HG02642 (cell line): ENCODE measurements at regions not wholly inside any gene's neighbourhood (a gene's known extent, or its start where the extent isn't known, plus 50 kb on each side); places are given as distances from the start of the nearest gene placed in this dataset.

Experiments
- ATAC-seq: cut with Tn5 transposase; IDR thresholded peaks from one replicate; pipeline ENCODE4 v1.9.1; 2021; ENCODE audit warnings: mild to moderate bottlenecking; ENCODE audit not compliant: unreplicated experiment, poor library complexity

DNA sequence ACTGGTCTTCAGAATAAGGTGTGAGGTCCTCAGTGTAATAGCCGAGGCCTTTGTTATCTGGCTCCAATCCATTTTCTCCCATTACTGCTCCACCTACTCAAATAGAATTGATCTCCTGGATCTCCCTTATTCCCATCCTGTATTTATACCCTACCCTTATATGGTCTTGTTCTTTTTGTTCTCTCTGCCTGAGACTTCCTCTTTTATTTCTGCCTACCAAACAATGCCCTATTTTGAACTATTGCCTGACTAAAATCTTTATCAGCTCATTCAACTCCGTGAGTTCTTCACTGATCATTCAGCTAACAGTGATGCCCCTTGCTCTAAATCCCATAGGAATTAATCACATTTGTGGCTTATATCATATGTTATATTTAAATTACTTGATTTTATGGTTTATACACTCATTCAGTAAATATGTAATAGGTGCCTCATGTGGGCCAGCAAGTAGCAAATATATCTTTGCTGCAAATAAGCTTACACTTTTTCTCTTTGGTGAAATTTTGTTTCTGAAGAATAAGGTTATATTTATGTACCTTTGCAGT is 417.5 kb upstream of the MEF2C start:
- no peak for ATAC-seq

DNA sequence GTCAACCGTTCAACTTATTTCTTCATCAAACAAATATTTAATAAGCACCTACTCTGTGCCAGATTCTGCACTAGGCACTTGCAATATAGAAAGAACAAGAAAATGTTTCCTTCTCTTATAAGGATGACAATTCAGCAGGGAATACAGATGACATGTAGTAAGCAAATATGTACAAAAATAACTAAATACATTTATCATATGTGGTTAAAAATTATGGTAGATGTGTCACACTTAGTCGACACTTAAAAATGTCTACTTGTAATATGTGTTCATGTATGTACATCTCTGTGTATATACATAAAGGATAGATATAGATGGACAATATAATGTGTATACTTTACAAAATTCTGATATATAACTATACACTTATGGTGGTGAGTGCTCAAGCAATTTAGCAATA is 417.0 kb upstream of the MEF2C start:
- no peak for ATAC-seq

DNA sequence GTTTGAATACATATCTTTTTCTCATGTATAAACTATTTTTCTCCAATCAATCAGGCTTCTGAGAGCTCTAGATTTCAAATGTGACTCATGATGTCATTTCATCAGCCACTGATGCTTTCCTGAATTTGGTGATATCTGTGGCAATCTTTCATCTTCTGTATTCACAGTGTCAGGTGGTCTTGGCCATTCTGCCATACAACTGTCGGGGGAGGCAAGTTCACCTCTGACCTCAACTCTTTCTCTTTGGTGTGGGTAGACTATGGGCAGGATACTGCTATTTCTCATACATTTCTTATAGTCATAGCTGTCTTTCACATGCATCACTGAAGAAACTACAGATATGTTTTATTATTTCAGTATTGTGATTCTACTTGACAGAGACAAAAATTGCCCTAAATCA is 414.1 kb upstream of the MEF2C start:
- ATAC-seq: no peak

DNA sequence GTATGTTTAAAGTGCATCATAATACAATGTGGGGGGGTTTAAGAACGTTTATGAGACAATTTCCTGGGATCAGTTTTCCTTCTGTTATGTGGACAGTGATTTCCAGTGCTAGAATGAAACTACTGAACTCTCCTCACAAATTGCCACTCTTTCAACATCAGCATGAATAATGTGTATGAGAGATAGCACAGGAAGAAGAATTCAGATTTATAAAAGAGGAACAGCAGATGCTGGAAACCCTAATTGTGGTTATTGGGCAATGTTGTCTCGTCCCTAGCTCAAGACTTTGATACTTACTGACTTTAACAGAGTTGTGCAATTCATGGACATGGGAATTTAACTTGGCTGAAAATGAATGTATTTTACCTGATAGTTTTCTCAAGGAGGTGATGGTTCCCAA is 410.8 kb upstream of the MEF2C start:
- no peak for ATAC-seq

DNA sequence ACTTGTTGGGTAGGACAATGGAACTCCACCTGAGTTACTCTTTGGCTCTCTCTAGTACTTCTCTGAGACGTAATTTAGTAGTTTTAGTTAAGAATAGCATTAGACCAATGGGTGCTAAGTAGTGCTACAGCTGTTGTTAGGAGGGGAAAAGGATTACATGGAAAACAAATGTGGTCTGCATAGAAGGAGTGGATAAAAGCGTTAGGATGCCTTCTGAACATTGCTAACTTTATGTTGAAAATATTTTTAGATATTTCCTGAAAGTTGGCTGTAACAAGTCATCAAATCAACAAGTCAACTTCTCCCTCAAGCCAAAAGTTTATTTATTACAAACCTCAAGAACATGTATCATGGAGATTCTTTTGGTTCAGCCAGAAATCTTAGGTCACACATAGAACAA is 409.5 kb upstream of the MEF2C start:
- no peak for ATAC-seq

DNA sequence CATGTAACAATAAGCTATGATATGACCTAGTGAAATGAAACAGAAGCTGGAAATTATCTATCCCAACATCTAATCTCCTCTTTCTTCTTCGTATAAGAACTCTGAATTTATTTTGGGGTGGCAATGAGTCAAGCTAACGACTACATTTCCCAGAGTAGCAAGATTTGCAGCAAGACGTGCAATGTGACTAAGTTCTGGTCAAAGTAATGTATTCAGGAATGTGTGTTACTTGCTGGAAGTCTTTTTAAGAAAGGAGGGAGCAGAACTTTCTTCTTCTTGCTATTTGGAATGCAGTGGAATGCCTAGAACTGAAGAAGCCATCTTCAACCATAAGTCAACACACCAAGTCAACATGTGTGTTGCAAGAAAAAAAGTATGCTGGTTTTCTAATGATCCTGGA is 406.6 kb upstream of the MEF2C start:
- no peak for ATAC-seq

DNA sequence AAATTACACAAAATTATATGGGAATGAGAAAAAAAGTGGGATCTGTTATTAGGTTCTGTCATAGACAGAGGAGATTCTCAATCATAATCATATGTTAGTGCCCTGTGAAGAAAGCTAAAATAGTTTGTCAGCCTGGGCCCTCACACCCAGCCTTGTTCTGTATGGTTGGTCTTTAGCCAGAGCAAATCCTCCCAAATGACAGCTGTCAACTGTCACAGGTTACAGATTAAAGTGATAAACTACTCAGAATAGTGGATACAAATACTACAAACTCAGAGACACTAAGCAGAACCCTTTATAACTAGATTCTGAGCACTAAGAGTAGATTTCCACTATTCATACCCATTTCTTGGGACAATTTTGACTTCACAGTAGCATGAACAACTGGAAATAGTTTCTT is 405.0 kb upstream of the MEF2C start:
- ATAC-seq: no peak

DNA sequence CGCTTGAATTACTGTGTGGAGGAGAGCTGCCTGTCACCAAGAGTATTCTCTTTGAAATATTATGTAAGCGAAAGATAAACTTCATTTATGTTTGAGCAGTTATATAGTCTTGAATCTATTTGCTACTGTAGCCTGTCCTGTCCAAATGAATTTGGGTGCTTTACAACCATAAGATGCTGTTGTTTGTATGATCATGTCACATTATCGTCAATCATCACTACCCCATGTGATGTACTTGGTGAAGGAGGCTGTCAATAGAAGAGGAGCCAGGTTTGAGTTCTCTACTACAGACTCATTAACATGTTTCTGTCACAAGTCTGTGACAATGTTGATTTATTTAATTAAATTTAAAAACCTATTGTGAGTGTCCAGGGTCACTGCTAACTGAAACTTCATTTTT is 403.3 kb upstream of the MEF2C start:
- ATAC-seq: no peak

DNA sequence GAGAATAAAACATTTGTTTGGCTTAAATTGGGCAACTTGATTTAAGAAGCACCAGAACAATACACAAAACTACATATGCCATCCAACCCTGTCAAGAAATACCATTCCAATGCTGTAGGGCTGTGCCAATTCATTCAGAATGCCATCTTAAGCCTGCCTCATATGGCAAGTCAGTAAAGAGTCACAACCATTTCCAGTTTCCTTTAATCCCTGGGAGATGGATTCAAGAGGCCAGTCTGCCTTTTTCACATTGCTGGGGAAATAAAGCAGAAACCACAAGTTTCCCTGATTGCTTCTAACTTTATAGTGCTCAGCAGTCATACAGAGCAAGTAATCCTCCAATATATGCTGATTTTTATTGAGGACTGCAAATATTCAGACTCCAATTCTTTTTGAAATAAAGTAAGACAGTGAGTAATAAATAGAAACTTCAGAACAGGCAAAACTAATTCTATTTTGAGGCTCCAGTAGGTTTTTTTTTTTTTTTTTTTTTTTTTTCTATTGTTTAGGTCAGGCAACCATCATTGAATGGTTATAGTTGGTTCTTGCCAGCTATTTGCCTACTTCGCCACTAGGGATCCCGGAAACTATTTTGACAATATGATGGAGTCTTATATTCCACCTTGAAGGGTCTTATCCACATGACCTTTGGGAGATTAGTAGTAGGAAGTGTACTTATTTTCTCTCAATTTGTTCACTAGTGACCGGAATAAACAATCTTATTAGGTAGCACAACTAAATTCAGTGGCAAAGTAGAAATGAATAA is 400.9 kb upstream of the MEF2C start:
- ATAC-seq: no peak

DNA sequence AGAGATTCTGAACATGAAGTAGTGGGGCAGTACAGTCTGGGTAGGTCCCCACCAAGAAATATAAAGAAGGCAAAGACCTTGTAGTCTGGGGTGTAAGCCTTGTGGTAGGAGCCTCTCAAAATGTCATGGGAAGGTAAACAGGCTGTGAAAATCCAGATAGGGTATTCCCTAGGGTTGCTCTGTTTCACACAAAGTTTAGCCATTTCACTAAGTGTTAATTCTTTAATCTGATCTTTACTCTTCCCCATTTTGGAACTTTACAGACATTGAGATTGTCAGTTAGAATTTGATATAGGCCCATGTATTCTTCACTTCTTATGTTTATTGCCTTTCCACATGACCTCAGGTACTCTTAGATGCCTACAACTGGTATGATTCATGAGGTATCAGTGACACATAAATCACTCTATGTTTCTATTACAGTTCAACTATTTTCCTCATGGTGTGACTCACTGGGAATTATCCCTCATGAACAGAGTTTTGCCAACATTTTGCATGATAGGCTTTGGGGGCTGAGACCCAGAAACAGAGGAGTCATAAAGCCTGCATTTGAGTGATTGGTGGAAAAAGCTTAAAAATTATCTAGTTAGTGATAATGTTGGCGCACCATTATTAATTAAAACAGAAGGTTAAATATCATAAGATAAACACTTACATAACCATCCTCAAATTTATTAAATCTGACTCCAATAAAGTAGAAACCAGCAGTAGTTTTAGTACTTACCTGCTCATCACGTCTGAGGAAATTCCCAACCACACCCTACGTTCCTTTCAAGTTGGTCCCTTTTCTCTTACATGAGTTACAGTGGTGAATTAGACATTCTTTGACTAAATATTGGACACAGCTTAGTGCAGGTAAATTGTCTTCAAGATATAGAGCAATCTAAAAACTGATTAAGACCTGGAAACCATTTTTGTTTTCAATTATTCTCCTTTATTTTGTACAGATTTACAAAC is 399.8 kb upstream of the MEF2C start:
- peak; percentile 33 for ATAC-seq

DNA sequence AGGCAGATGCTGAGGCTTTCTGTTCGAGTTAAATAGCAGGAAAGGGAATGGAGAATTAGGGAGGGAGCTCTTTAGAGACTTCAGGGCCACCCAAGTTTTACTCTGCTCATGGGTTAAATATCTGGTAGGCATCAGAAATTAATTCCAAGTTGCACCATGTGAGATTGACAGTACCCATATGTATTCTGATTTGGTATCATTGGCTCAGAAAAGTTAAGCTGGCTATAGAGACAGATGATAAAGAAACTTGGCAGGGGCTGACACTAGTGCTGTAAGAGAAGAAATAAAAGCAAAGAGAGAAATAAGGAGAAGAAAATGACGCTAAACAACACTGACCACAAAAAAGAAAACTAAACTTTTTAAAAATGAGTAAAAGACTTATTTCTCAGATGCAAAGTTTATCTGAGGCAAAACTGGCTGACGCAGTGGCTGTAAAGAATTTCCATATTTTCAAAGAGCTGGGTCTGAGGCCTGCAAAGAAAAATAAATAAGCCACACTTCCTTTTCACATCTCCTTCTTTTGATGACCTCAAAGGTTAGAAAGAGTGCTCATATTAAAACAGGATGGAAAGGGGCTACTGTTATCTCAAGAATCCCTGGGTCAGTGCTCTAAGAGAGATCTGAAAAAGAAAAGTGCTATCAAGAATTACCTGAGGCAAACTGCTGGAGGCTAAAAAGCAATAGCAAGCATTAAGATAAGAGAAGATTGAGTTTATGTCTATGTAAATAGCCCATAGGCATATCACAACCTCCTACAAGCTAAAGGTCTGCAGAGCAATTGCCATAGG is 399.0 kb upstream of the MEF2C start:
- ATAC-seq: peak; percentile 21

DNA sequence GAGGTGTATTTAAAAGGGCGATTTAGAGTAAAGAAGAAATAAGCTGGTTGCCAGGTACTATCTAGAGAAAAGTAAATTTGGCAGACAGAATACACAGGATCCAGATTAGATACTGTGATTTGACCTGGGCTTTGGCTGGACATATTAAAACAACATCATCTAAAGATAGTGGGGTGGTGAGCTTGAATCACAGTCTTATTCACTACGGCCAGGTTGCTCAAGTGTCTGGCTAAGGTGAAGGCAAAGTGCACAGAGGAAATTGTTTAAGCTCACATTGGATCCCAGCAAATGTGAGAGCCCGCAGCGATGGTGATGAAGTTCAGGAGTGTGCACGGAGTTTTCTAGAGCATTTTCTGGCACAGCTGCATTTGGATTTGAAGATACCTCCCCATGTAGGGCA is 398.2 kb upstream of the MEF2C start:
- ATAC-seq: no peak

DNA sequence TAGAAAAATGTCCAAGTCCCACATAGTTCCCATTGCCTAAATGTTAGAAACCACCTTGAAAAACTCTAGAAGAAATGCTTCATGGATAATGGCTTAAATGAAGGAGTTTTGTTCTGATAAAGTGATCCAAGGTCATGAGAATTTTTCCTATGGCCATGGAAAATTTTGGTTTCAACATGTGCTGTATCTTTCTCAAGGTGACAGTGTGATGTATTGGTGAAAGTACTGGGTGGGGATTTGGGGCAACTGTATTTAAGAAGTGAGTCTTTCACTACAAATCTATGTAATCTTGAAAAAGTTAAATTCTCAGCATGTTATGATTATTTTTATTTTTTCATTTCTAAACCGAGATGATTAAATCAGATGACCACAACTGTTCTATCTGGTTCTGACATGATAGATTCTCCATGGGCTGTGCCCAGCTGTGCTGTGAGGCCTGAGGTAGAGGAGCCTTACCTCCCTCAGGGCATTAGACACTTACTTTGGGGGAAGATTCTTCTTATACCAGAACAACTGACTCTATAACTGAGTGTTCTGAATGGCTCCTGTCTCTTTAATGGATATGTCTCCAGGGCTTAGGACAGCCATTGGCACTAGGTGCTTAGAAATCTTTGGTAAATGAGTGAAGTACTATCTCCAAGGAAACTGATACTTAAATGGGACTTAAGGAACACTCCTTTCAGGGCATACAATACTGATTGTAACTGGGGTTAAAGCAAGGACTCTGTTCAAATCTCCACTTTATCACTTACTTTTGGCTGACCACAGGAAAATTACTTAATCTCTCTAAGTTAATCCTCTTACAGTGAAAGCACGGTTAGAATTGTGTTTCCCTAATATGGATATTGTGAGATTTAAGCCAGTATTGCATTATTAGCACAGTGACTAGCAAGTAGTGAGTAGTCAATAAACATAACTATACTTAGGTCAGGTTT is 397.4 kb upstream of the MEF2C start:
- peak; percentile 34 for ATAC-seq

DNA sequence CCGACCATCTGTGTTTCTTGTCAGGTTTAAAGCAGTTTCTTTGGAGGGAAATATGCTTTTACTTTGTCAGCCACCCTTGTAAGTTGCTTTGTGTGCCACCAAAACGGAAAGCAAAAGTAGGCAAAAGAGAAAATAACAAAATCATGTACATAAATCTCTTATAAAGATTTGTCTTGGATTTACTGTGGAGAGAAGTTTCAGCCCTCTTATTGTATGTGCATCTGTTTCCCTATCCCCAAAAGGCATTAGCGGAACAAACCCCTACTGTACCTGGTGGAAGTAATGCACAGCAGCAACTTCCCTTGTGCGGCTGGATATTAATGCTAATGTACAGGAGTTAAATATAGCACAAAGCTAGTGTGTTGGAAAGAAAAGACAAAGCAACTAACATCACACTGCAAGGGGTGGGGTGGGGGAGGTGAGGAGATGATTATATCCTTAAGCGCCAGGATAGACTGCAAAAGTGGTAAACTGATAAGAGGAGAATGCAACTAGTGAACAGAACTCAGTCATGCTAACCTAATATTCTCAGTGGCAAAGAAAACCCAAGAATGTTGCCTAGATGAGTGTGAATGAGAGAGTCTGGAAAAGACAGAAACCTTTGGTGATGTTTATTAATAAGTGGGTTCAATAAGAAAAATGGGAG is 396.5 kb upstream of the MEF2C start:
- ATAC-seq: no peak

DNA sequence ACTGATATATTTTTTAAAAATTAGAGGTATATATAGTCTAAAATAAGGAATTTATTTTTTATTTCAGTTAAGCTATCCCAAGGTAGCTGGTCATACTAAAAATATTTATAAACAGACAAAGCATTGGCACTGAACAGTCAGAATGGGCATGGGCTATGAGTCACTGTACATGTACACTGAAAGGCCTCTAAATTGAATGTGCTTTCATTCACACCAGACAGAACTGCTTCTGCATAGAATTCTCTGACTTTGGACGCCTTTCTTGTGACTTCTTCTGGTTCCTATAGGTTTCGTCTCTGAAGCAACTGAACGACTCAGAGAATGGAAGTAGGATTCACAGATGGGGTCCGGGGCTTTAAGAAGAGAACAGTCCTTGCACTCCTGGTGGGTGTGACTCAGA is 394.8 kb upstream of the MEF2C start:
- no peak for ATAC-seq

DNA sequence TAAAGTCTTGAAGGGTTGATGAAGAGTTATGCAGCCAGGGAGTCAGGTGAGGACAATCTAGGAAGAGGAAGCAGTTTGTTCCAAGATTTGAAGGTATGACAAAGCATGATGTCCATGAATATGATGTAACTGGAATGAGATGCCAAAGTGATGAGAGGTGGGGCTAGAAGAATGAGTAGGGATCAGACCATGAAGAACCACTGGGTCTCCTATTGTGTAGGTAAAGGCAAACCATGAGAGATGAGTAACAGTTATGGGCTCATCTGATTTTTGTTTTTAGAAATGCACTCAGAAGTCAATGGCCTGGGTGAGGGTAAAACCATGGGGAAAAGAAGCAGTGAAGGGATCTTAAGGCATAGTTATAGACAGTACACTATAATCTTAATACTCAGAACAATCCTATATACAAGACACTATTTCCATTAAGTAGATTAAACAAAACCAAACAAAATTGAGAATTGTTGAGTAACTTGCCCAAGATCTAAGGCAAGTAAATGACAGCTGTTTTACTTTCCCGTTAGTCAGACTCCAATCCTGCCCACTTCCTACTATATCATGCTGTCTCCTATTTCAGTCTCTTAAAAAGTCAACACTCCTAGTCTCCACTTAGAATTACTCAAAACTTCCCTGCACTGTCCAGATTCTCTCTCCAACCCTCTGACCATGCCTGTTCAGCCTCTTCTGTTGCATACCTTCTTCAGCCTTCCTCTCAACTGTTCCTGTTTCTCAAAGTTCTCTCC is 393.8 kb upstream of the MEF2C start:
- ATAC-seq: no peak

DNA sequence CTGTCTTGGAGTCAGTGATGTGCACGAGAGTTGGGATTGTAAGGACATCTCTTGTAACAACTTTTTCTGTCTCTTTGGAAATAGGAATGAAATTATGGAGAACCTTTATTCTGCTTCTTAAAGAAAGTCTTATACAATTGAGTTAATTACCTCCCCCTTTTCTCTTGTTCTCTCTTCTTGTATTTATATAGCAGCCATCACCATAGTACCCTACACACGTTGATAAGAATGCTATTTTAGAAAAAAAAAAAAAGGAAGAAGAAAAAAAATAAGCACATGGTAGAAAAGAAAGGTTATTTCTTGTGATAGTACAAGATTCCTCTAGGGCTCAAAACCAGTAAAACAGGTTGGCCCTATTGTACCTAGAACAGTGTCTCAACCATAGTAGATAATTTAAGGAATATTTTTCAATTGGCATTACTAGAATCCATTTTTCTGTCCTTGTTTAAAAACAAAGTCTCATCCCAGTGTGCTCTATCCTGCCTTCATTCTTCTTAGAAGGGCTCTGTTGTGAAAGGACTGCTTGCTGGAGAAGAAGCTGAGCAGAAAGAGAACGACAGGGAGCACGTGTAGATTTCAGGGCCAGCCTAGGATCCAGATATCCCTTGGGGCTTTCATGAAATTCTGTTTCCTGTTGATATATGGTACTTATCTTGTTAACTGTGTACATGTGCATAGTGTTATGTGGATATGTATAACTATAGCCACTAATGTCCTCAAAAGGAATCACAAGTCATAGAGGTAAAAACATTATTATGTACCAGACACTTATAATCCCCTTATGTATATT is 392.3 kb upstream of the MEF2C start:
- ATAC-seq: no peak

DNA sequence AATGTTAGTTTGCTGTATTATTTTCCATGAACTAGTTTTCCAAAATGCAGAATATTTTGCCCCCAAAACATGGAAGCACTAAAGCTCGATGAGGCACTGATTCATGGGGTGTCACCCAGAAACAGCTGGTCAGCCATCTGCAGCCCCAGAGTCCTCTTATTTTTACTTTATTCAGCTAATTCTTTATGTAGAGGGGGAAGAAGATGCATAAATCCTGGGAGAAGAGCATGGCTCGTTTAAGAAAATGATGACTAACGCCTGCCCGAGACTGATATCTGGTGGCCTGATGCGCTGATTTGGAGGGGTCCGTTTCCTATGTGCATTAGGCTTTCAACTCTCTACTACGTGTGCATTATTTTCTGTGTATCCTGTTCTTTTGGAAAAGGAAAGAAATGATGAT is 390.3 kb upstream of the MEF2C start:
- no peak for ATAC-seq
